HG03378 (cell line): ENCODE measurements at regions not wholly inside any gene's neighbourhood (a gene's known extent, or its start where the extent isn't known, plus 50 kb on each side); places are given as distances from the start of the nearest gene placed in this dataset.
"Not testable (repeated sequence)": the region's sequence is repeated elsewhere in the genome, so short reads cannot be mapped to it uniquely, and the experiment has no call there.

Source experiments
- ATAC-seq: cut with Tn5 transposase; IDR thresholded peaks from one replicate; pipeline ENCODE4 v1.9.1; 2021; ENCODE audit warnings: mild to moderate bottlenecking, moderate library complexity; ENCODE audit not compliant: unreplicated experiment

GRCh38 chr5:106854105-106854687, 816.5 kb downstream of the EFNA5 start:
- no peak for ATAC-seq

DNA sequence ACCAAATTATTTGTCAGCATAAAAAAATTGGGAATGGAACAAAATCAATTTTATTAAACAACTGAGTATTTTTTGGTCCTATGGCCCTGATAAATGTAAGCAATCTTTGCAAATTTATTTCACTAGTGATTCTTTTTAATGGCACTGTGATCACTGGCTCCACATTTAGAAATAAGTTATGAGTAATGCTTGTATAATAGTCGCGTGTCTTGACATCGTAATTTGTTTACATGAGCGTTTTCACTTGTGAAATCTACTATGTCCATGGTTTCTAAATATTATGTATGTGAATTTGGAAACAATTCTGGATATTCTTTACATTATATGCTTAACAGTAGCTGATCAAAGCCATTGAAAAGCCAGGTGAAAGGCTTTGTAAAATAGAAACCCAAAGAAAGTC, 817.5 kb downstream of the EFNA5 start:
- no peak for ATAC-seq

GRCh38 chr5:106849266-106849665, 821.5 kb downstream of the EFNA5 start:
- no peak for ATAC-seq

DNA sequence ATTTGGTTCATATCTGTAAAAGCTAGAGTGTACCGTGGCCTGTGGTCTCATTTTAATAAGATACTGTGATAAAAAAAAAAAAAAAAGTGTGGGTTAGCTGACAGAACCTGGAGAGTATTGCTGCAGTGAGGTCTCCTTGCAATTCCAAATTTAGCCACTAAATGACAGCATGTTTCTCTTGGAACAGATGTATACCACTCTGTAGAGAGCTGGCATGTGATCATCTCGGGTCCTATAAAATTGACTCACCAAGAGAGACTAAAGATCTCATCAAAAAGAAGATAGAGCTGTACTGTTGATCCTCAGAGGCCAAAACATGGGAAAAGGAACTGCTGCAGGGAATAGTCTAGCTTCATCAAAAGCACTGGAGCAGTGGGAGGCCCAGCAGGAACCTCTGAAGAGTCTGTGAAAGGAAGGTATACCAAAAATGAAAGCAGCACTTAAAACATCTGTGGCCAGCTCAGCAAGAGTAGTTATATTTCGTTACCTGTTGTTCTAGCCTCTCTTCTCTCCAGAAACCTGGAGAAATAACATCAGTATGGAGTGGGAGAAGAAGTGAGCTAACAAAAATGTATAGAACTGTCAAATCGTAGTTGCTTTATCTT, 826.8 kb downstream of the EFNA5 start:
- ATAC-seq = peak; percentile 75

DNA sequence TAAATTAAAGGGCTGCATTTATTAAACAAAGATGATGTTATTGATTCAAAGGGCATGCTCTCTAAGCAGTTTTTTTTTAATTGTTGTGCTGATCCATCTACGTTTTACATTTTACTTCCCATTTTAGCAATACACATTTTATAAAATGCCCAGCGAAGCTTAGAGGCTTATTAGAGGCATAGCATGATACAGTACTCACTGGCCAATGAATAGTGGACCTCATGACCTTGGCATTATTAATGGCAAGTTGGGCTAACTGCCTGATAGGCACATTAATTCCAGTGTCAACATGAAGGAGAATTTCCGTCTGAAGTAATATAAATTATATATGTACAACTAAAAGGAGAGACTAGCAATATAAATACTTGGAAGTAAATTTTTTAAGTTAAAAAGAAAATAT, 837.2 kb downstream of the EFNA5 start:
- ATAC-seq = no peak

DNA sequence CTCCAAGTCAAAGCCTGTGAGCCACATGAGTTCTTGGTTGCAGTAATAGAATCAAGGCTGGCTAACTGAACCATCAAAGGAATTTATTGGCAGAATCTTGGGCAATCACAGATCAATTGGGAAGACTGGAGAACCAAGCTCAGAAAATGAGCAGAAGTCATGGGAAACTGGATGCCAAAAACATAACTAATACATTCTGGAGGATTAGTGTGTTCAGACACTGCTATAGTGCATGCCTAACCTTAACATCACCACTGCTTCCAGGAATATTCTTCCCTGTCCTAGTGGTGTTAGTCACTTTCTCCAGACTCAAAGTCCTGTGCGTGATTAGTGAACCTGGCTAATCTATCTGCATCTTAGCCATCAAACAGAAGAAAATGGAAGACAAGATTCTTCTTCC, 843.7 kb downstream of the EFNA5 start:
- ATAC-seq = no peak

GRCh38 chr5:106825374-106825773, 845.4 kb downstream of the EFNA5 start:
- ATAC-seq = no peak

DNA sequence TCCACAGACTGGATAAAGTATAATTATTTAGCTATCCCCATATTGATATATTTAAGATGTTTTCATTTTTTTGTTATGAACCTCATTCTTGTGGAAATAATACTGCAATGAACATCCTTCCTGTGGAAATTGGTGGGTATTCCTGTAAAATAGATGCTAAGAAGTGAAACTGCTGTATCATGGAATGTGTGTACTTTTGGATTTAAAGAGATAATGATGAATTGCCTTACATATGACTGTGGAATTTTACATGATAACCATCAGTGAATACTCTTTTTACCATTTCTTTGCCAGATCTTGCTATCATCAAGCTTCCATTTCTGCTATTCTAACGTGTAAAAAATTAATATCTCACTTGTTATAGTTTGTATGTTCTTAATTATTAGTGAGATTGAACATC, 847.9 kb downstream of the EFNA5 start:
- ATAC-seq = no peak

DNA sequence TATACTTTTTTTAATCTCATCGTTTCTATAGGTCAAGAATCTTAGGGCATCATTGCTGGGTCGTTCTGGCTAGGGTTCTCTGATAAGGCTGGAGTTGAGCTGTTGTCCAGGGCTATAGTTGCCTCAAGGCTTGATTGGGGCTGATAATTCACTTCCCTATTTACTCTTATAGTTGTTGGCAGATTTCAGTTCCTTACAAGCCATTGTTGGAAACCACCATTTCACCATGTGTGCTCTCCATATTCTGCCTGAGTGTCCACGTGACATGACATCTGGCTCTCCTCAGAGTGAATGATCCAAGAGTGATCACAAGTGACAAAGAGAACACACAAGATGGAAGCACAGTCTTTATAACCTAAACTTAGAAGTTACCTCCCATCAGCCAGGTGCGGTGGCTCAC, 852.2 kb downstream of the EFNA5 start:
- no peak for ATAC-seq

- no peak for ATAC-seq
Measured at GRCh38 chr5:106814961-106815360, 855.8 kb downstream of the EFNA5 start.

DNA sequence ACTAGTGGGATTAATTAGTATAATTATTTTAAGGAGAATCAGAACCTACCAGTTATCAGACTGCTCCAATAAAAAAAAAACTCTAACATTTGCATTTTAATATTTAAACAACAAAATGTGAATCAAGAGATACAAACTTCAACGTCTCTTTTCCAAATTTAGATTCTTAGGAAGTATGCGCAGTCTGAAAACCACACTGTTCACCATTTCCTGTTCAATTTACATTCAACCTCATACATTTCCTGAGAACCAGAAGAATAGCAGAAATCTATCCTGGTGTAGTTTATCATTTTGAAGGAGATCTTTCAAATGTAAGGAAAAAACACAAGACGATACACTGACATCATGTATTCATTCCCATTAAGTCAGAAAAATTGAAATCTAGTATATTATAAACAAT, 869.2 kb downstream of the EFNA5 start:
- ATAC-seq = no peak

- no peak for ATAC-seq
Measured at GRCh38 chr5:106797996-106798395, 872.7 kb downstream of the EFNA5 start.

DNA sequence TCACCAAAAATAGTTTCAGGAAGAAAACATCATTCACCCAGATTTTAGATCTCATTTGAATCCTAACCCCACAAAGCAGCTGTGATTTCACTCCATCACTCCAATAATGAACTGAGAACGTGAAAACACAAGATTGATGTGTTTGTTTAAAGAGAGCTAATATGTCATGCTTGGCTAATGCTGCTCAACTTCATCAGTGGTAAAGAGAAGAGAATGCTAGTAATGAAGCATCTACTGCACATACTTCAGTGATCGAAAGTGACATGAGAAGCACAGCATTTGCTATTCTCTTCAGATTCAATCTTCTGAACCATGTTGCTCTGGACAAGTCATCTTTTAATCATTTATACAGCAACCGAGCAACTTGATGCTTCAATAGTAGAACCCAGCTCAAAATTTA, 874.7 kb downstream of the EFNA5 start:
- ATAC-seq = no peak

GRCh38 chr5:106784846-106785245, 885.9 kb downstream of the EFNA5 start:
- no peak for ATAC-seq

DNA sequence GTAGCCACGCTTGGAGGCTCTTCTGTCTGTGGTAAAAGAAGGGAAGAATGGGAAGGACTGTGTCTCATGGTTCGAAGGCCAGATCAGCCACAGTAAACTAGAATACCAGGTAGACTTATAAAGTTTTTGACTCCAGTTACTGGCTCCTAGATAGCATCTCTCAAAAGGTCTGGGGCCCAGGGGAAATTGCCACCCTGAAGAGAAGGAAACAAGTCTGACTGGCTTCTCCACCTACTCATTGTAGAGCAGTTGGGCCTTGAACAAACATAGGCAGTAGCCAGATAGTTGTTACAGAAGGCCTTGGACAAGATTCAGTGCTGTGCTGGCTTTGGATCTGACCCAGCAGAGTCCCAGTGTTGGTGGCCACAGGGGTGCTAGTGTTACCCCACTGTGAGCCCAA, 890.4 kb downstream of the EFNA5 start:
- ATAC-seq = no peak

- ATAC-seq = not testable (repeated sequence)
Measured at GRCh38 chr5:106776515-106776914, 894.2 kb downstream of the EFNA5 start.

GRCh38 chr5:106768392-106768791, 902.3 kb downstream of the EFNA5 start:
- no peak for ATAC-seq

DNA sequence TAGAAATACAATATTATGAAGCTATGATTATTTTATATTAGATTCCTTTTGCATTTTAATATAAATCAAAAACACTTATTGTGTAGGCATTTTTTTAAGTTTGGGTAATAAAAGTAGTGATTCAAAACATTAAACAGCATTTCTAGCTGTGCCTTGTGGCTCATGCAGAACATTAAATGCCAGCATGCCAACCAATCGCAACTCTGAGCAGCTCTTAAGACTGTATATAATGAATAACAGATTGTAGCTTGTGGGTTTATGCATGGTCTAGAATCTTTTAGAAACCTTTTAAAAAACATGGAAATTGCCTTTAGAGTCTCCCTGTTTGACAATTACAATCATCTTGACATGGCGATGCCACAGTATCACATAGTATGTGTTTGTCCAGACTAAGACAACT, 903.8 kb downstream of the EFNA5 start:
- no peak for ATAC-seq

DNA sequence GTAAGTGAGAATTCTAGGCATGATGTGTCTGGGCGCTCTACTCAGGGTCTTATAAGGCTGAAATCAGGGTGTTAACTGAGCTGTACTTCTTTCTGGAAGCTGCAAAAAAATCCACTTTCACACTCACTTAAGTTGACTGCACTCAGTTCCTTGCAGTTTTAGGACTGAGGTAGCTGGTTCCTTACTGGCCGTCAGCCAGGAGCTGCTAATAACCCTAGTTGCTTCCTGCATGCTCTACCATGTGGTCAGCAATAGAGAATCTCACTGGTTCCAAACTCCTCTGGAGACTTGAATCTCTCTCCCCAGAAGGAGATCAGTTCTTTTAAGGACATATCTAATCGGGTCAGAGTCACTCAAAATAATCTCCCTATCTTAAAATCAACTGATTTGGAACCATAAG, 911.2 kb downstream of the EFNA5 start:
- ATAC-seq = no peak

DNA sequence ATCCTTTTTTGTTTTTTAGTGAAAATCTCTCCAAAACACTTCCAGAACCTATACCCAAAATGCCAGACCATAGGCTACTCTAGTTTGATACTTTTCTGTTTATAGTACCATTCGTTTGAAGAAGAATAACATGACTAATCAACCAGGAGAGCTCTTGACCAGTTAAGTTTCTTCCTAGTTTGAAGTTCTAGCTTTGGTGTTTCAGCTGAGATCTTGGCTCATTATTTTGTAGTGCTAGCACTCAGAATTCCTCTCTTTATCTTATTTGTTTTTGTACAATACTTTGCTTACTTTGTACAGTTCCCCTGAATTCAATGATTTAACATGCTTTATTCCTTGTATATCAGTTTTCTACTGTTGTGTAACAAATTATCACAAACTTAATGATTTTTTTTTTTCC, 911.6 kb downstream of the EFNA5 start:
- ATAC-seq = no peak

- peak; percentile 59 for ATAC-seq
Measured at GRCh38 chr5:106757672-106758071, 913.1 kb downstream of the EFNA5 start.

GRCh38 chr5:106755789-106756188, 914.9 kb downstream of the EFNA5 start:
- no peak for ATAC-seq

- ATAC-seq = no peak
Measured at GRCh38 chr5:106755066-106755465, 915.7 kb downstream of the EFNA5 start.
